Fibroblast of villous mesenchyme (primary cell): ENCODE measurements at regions not wholly inside any gene's neighbourhood (a gene's known extent, or its start where the extent isn't known, plus 50 kb on each side); places are given as distances from the start of the nearest gene placed in this dataset.
"Not testable (repeated sequence)": the region's sequence is repeated elsewhere in the genome, so short reads cannot be mapped to it uniquely, and the experiment has no call there.

ENCODE experiments used
- DNase-seq: peaks from one replicate; pipeline ENCODE4 v3.0.0-alpha.2; 2010; ENCODE audit warnings: low read depth
- H3K4me3 ChIP-seq: 2 replicates; pipeline ENCODE4 v1.5.1; 2011; ENCODE audit warnings: low read depth, mild to moderate bottlenecking, low read length
- CTCF ChIP-seq: IDR thresholded peaks from 2 replicates; pipeline ENCODE4 v1.5.1; 2012; ENCODE audit warnings: low read depth, mild to moderate bottlenecking, low read length; ENCODE audit not compliant: insufficient read depth

DNA sequence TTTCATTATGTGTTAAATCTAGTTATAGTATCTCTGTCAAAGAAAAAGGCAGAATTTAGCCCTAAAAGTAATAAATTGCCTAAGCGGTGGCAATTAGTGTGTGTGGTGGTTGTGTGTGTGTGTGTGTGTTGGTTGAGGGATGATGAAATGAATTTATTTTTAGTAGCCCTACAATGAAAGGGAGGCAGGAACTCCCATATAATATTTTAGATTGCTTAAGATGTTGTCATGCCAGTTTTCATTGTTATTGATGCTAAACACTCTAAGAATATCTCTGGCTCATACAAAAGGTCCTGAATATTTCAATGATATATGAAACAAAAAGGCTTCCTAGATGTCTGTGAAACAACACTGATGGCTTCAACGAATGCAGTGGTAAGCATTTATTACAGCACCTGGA is 140.6 kb upstream of the TBC1D5 start:
- TF ChIP-seq CTCF = no peak
- DNase-seq = no peak
- no peak overlapping the region for H3K4me3 ChIP-seq

DNA sequence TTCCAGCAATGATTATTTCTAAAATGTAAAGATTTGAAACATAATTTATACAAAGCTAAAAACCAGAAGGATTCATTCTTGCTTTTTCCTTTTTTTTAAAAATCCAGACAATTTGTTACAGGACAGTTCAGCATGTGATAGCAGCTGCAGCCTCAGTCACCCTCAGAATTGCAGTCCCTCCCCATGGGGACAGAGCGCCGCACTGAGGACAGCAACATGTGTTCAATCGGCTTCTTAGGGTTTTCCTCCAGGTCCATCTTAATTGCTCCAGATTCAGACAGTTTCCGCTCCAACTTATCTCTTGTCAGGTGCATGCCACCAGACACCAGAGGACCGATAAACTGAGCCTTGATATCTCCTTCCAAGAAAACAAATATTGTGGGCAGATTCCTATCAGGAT is 134.9 kb upstream of the TBC1D5 start:
- no peak for DNase-seq
- H3K4me3 ChIP-seq = no peak overlapping the region
- no peak for TF ChIP-seq CTCF

DNA sequence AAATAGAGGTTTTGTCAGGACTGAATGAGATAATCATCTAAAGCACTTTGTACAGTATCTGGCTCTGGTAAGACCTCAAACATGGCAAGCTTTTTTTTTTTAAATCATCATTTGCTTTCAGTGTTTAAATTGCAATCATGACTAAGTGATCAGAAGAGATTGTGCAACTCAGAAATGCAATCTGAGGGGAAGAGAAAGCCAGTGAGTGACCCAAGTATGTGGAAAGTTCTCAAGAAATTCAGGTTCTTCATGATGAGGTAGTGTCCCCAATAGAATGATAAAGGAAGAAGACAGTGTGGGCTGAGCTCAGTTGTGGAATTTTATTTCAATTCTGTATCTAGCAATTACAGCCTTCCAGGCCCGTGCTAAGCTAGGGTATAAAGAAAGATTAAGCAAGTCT is 132.2 kb upstream of the TBC1D5 start:
- DNase-seq = peak; percentile 13
- no peak for TF ChIP-seq CTCF
- no peak overlapping the region for H3K4me3 ChIP-seq

DNA sequence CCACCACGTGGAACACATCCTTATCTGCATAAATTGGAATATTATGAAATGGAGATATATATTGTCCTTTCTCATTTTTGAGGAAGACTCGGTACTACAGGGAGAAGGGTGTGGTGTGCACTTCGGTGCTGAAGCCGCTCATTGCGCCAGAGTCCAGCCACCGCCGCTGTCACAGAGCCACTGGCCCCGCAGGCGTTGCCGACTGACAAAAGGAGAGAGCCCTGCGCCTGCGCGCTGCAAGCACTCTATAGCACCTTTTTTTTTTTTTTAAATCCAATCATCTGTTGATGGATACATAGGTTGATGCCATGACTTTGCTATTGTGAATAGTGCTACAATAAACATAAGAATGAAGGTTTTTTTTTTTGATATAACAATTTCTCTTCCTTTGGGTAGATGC is 130.0 kb upstream of the TBC1D5 start:
- H3K4me3 ChIP-seq = no peak overlapping the region
- DNase-seq = no peak
- TF ChIP-seq CTCF = no peak

DNA sequence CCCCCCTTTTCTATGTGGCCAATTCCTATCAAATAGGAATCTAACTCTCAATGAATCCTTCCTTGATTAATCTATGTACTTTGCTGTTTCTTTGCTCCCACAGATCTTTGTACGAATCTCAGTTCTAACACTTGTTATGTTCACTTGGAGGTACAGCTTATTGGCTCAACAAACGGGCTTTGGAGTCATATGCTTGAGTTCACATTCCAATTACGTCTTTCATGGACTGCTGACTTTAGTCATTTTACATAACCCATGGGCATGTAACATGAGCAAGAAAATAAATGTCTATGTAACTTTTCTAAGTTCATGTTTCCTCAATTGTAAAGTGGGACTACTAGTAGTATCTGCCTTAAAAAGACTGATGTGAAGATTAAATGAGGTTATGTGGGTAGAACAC is 123.2 kb upstream of the TBC1D5 start:
- no peak for TF ChIP-seq CTCF
- DNase-seq = no peak

DNA sequence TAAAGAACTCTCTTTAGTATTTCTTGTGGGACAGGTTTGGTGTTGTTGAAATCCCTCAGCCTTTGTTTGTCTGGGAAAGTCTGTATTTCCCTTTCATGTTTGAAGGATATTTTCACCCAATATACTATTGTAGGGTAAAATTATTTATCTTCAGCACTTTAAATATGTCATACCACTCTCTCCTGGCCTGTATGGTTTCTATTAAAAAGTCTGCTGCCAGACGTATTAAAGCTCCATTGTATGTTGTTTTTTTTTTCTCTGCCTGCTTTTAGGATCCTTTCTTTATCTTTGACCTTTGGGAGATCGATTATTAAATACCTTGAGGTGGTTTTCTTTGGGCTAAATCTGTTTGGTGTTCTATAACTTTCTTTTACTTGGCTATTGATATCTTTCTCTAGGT is 119.0 kb upstream of the TBC1D5 start:
- H3K4me3 ChIP-seq = peak overlapping the region; percentile 53
- TF ChIP-seq CTCF = no peak
- DNase-seq = no peak

More for the DNA sequence above, 123.2 kb upstream of the TBC1D5 start:
- no peak overlapping the region for H3K4me3 ChIP-seq

- not testable (repeated sequence) for DNase-seq
- H3K4me3 ChIP-seq = peak overlapping the region; percentile 53
Observed at GRCh38 chr3:17860840-17861471, 118.5 kb upstream of the TBC1D5 start.

GRCh38 chr3:17852217-17852616 is 109.8 kb upstream of the TBC1D5 start:
- H3K4me3 ChIP-seq = no peak overlapping the region
- TF ChIP-seq CTCF = no peak
- DNase-seq = no peak
